ENCODE measurements at regions not wholly inside any gene's neighbourhood (a gene's known extent, or its start where the extent isn't known, plus 50 kb on each side); places are given as distances from the start of the nearest gene placed in this dataset.
"Not testable (repeated sequence)": the region's sequence is repeated elsewhere in the genome, so short reads cannot be mapped to it uniquely, and the experiment has no call there.

DNA sequence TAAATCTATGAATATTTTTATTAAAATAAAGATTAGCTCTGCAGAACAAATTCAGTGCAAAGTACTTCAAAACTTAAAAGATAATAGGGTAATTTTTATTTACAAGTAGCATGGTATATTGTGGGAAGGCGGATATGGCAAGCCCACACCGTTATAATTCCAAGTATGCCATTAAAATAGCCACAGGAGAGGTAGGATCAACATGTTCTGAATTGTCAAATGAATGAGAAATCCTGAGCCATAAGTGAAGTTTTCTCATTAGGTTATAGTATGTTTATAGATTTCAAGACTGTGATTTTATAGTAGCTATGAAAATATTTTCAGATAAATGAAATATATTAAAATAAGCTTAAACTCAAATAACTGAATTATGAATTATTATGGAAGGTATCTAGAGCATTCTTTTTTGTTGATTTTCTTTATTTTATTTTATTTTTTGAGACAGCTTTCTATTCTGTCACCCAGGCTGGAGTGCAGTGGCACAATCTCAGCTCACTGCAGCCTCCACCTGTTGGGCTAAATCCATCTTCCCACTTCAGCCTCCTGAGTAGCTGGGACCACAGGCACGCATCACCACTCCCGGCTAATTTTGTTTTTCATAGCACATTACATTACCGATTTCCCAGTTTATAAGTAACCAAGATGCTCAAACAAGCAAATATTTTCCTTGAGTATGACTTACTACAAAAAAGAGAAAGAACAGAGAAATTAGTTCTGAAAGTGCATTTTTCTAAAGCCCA, 956.6 kb downstream of the GATA3 start:
- DNase-seq = no peak

DNA sequence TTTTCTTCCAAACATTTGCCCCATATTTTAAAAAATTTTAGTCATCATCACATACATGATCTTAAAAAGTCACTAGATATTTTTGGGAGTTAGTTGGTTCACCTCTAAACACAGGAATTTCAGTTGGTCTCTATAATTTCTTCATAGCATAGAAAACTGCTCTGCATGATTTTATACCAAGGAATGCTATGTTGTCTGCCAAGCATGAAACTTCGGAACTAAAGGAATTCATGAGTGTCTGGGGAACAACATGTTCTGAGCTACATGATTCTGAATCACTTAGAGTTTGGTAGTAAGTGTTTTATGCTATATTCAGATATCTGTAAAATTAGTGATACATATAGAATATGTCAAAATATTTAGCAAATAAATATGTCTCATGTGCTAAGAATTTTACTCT, 957.8 kb downstream of the GATA3 start:
- DNase-seq = no peak

DNA sequence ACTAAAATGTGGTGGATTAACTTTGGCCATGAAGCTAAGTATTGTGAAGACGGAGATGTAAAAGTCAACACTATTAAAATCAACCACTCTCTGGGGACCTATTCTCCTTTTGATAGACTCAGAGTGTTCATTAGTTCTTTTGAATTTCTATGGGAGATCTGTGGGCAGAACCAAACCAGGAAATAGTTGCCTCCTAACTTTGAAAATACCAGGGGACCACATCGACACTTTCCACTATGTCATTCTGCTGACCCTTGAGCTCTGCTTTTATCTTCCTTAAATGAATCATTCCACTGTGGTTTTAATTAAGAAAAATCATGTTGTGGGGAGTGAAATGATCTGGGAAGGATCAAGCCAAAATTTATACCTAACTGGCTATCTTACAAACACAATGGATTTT, 960.5 kb downstream of the GATA3 start:
- DNase-seq = no peak

DNA sequence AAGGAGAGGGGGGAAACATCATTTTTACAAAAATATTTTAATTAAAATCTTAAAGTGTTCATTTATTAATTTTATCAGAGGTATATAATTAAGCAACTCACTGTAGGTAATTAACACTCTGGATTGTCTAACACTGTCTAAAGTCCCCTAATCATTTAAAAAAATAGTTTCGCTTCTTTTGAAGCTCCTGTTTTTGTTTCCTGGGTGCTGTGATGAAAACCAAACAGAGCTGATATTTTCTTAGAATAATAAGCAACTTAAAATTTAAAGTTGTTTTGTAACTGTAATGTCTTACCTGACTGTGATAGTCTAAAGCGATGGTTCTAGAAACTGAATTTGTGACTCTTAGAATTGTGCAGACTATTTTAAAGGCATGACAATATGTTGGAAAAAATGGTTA, 961.0 kb downstream of the GATA3 start:
- DNase-seq = no peak

DNA sequence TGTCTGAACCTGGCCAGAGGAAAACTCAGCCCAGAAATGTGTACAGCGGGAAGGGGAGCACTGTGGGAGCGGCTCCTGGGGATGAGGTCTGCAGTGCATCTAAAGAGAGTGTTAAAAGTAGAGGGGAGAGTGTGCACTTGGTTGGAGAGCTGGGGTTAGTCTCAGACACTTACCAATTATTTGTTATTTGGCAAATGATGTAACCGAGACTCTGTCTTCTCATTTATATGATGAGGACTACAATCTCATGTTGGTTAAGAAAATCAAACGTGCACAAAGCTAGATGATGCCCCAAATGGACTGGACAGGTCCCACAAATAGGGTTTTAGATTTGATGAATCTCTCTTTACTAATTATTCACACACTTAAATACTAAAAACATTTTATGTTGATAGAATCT, 962.4 kb downstream of the GATA3 start:
- DNase-seq = no peak

DNA sequence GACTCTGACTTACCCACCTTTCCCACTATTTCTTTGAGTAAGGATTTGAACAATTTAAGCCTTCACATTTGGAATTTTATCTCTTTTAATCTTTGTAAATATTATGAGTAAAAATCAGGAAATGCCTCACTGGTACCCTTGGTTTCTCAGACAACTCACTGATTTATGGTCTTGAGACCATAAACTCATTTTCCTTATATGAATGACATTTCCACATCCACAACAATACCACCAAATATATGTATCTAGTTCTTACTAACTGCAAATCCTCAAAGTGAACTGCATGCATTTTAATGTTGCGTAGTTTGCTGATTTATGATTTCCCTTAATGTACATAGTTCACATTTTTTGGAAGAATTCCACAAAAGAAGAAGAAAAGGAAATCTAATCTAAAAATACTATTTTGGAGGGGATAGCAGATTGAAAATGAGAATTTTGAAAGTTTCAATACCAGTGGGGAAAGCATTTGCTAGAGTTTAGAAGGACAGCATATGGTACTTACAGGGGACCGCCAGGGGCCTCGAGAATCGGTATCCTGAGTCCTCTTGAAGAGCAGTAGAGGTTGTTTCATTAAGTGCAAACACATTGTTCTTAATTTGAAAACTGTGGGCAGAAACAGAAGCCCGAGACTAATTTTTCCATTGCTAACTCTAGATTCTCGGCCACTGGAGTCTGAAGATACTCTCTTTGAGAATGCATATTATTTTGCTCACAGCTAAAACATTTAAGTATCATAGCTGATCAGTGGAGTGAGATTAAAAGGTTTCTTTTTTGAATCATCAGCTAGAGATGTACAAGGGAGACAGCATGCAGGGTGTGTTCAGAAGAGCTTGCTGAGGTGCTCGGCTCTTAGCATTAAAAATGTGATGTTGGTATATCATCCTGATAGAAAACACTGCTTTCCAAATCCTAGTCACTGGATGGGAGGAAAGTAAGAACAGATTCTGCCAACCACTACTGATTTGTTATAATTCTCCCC, 964.0 kb downstream of the GATA3 start:
- no peak for DNase-seq

DNA sequence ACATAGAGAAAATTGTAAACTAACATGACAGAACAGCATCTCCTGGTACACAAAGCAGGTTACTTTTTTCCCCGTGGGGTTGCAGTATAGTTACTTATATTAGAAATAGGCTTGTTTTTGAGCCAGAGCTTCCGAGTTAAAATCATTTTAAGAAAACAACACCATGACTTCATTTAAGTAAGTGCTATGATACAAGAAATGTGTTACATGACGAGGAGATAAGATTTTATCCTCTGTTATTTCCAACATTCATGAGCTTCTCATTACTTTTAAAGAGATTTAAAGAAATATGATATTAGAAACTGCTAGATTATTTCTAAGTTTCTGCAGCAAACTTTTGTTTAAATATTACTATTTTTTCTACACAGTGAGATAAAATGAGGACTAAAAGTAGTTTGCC, 968.7 kb downstream of the GATA3 start:
- DNase-seq = no peak

DNA sequence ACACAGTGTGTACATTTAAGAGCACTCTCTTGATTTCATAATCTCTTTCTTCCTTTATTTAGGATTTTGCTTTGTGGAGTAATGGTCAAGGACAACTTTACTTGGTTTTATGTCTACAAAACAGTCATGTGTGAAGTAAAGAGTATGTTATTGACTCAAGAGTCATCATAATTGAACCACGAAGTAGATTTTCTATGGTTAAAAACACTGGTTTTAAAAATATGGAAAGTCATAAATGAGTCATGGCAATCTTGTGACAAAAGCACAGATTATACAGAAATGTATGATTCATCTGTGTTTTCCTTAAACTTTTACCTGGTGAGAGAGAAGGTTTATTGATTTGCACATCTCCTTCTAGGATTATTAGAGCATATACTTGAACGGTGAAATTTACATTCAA, 969.7 kb downstream of the GATA3 start:
- DNase-seq = no peak

DNA sequence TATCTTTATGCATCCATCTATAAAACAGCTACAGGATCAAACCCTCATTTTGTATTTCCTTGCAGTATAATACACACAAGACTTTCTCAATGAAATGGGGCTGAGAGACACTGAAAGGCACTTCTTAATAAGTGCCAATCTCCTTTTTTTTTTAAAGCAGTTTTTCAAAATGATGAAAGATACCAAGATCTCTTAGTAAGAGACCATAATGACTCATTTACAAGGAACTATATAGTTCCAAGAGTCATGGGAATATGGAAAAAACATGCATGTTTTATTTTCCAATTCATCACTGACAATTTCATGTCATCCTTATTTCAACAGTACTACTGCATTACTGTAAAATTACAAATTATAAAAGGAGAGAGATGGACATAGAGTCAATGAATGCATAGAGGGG, 973.7 kb downstream of the GATA3 start:
- no peak for DNase-seq

DNA sequence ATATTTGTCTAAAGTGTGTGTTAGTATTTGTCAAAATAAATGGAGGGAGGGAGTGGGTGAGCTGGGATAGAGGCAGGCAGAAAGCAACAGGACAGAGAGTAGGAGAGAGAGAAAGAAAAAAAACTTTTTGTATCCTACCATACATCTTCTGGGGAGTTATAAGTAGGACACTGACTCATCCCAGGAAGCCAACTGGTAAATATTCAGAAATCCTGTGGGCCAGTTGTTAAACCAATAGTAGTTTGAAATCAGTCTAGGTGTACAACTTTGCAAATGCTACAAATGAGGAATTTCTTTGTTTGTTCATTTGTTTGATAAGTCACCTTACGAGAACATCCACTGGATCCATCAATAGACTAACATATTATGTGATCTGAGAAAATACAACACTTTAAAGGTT, 980.9 kb downstream of the GATA3 start:
- DNase-seq = no peak

DNA sequence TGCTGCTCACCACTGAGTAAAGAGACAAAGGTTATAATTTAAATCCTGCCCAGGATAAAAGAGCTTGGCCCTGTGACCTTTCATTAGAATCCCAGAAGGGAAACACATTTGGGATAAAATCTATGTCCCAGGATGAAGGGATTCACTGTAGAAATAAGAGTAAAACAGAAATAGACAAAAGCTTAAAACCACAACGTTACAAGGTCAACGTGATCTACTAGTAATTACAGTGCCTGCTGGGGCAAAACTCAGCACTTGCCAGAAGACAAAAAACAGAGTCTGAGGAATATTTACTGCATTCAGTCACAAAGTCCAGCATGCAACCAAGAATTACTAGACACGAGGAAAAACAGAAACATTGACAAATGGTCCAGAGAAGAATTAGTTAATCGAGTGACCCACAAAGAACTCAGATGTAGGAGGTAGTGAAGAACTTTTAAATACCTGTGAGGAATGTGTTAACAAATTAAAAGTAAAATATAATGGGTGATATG, 982.3 kb downstream of the GATA3 start:
- DNase-seq = no peak

DNA sequence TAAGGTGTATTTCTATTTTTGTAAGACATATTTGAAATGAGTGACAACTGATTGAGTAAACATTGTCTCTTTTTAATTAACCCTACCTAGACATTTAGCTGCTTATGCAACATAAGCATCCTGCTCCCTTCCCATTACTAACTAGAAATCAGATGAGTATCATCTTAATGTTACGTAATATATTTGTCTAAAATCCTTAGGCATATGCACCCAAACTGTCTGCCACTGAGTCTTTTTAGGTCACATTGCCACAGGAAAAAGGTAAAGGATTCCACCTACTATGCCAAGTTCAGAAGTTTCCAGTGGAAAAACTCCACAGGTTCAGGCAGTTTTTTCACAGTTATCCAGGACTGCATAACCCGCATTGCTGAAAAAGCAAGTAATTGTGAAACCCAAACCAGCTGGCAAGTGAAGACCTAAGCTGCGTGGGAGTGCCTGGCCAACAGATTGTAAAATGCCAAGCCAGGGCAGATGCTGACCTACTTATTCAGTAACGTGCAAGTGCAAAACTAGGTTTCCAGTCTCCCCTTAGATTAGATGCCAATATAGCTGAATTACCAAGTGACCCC, 983.7 kb downstream of the GATA3 start:
- DNase-seq = no peak

DNA sequence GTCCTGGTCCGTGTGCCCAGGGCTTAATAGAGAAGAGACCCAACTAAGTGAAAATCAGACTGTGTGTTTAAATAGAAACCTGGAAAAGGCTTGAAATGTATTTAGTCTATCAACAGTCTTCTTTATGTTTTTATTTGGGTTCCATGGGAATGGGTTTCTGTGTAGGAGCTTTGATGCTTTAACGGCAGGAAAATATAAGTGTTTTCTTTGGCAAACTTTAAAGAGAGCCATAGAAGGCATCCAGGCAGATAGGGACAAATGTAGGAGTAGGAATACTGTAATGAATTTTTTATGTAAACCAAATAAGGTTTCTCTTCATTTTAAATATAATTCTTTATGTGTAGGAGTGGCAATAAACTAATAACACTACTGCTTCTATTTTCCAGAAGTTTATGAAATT, 989.0 kb downstream of the GATA3 start:
- no peak for DNase-seq

DNA sequence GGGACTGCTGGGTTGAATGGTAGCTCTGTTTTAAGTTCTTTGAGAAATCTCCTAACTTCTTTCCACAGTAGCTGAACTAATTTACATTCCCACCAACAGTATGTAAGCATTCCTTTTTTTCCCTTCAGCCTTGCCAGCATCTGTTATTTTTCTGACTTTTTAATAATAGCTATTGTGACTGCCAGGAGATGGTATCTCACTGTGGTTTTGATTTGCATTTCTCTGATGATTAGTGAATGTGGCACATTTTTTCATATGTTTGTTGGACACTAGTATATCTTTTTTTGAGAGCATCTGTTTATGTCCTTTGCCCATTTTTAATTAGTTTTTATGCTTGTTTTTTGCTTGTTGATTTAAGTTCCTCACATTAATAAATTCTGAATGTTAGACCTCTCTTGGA, 990.8 kb downstream of the GATA3 start:
- DNase-seq = no peak

DNA sequence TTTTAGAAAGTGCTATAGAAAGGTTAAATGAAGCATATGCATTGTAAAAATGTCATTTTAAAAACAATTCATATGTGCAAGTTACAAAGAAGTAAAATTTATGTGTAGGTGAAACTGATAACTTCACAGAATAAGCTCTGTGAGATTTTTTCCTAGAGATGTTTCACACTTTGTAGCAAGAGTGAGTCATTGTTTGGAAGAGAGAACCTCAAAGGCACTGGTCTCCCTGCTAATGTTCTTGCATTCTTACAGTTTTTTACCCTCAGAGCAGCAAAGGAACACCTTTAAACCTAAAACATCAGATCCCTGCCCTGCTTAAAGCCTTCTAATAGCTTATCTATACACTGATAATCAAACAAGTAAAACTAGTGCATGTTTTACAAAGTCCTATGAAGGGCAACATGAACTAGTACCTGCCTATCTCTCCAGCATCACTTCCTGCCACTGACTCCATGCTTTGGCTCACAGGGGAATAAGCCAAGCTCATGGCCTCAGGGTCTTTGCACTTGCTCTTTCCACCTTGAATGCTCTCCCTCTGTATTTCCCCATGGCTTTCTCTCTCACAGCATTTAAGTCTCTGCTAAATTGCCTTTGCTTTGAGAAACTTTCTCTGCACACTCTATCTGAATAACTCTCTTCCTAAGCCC, 997.0 kb downstream of the GATA3 start:
- no peak for DNase-seq

DNA sequence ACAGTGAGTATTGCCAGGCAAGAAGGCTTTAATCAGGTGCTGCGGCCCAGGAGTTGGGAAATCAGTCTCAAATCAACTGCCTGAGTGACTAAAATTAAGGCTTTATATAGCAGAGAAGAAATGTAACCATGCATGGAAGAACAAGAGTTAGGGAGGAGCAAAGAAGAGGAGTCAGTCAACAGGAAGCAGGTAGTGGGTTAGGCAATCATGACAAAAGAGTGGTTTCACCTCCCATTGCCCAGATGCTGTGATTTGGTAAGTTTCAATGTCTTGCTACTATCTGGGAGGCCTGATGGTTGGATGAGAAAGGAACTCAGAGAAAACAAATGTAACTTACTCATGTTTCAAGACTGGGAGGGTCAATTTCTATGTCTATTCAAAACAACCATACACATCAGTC, 998.3 kb downstream of the GATA3 start:
- DNase-seq = no peak

DNA sequence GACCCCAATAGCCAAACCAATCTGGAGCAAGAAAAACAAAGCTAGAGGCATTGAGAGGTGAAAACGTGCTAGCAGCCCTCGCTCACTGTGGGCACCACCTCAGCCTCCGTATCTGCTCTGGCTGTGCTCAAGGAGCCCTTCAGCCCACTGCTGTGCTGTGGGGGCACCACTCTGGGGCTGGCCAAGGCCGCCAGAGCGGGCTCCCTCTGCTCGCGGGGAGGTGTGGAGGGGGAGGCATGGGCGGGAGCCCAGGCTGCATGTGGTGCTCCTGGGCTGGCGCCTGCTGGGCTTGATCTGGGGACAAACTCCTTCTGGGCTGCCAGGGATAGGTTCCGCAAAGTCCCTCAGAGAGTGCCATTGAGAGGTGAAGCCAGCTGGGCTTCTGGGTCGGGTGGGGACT, 1002.0 kb downstream of the GATA3 start:
- DNase-seq = no peak

DNA sequence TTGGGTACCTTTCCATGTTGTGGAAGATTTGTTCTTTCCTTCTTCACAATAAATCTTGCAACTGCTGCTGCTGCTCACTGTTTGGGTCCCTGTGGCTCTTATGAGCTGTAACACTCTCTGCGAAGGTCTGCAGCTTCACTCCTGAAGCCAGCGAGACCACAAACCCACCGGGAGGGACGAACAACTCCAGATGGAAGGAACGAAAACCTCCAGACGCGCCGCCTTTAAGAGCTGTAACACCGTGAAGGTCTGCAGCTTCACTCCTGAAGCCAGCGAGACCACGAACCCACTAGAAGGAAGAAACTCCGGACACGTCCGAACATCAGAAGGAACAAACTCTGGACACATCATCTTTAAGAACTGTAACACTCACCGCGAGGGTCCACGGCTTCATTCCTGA, 1002.8 kb downstream of the GATA3 start:
- DNase-seq = not testable (repeated sequence)

DNA sequence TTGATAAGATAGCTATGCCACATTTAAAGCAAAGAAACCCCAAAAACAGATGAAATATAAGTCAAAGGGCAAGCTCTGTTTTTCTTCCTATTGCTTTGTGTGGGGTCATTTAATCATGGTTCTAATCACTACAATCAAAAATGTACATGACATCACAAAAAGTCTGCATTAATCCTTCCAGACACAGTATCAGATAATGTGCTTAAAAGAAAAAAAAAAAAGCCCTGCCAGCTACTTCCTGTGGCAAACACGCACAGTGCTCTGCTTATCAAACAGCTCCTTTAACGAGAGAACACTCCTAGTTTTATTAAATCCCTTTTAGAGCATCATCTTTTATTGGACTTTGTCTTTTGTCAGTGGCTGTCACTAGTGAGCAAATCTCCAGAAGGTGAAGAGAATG, 1005.8 kb downstream of the GATA3 start:
- DNase-seq = no peak

DNA sequence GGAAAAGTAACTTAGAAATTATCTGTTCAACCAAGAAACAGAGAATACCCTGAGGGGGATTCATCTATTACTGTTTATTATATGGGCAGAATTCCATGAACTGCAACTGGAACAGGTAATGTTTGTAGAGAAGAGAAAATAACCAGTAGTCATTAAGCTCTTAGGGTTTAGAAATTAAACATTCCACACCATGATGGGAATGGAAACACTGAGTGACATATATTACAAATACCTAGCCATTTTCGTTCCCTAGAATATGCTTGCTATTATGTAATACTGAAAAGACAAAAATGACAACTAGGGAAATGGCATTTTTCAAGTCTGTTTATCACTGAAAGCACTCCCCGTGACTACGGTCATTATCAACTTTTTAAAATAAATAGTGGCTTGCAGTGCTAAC, 1007.4 kb downstream of the GATA3 start:
- DNase-seq = no peak

DNA sequence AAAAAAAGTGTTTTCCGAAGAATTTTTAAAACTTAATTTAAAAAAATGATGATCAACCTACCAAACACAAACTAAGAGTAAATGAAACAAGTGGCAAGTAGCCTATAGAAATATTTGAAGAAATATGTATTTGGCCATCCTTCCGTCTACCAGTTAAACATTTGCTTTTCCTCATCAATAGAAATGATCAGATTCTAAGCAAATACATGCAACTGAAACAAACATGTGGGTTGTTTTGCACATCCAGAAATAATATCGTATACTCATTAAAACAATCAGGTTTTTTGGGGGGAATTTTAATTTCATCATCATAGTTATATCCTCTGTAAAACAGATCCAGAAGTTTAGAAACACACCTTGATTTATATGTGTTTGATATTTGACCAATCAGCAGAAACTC, 1011.7 kb downstream of the GATA3 start:
- DNase-seq = no peak

DNA sequence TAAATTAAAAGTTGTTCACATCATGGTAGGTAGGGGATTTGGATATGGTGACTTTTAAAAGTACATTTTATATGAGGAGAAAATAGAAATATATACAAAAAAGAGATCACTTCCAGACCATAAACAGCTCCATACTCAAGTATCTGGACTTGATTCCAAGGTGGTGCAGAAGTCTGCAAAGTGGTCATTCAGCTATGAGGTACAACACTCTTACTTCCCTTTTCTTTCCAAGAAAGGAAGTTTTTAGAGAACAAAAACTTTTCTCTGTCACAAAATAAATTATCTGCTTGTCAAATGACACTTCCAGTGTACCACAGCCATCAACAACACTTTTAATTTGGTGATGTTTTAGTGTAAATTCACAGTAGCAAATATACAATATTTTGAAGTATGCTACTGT, 1013.5 kb downstream of the GATA3 start:
- DNase-seq = no peak

DNA sequence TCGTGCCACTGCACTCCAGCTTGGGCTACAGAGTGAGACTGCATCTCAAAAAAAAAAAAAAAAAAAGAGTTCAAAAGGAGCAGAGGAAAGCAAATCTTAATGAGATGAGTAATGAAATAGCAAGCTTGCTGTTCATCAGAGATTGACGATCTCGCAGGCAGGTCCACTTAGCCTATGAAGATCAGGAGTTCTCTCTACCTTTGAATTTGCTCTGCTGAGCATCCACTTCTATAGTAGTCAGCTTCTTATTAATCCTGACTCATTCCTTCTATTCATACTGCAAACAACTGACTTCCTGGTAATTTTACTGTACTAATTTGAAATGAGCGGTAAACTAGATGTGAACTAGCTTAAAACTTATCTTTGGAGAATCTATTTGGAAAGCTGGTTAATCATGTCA, 1014.6 kb downstream of the GATA3 start:
- no peak for DNase-seq
